ENCODE measurements at regions not wholly inside any gene's neighbourhood (a gene's known extent, or its start where the extent isn't known, plus 50 kb on each side); places are given as distances from the start of the nearest gene placed in this dataset.

GRCh38 chr7:17159500-17160037, 138.9 kb upstream of the AHR start:
- WGBS, 5 donors = 60 to 71% (median 70%) methylated on average over 2 of the region's 2 CpGs
- Histone ChIP-seq H3K27me3 (replicated peaks in 1 of 7) (no peaks in the 10 kb centered on the region), H3K9me3 (no peaks in the 10 kb centered on the region), H3K36me3 (no peaks in the 10 kb centered on the region), H3K4me3 (no peak overlapping the region), H3K4me1 (no peaks in the 10 kb centered on the region), H3K27ac (no peak overlapping the region)
- TF ChIP-seq POLR2AphosphoS5 (IDR thresholded peaks at IDR 0.05) = no peak
- TF ChIP-seq POLR2A (IDR thresholded peaks at IDR 0.05) = no peak
- TF ChIP-seq, protein P1, sequence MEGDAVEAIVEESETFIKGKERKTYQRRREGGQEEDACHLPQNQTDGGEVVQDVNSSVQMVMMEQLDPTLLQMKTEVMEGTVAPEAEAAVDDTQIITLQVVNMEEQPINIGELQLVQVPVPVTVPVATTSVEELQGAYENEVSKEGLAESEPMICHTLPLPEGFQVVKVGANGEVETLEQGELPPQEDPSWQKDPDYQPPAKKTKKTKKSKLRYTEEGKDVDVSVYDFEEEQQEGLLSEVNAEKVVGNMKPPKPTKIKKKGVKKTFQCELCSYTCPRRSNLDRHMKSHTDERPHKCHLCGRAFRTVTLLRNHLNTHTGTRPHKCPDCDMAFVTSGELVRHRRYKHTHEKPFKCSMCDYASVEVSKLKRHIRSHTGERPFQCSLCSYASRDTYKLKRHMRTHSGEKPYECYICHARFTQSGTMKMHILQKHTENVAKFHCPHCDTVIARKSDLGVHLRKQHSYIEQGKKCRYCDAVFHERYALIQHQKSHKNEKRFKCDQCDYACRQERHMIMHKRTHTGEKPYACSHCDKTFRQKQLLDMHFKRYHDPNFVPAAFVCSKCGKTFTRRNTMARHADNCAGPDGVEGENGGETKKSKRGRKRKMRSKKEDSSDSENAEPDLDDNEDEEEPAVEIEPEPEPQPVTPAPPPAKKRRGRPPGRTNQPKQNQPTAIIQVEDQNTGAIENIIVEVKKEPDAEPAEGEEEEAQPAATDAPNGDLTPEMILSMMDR (IDR thresholded peaks at IDR 0.05 in 8 of 11, conservative IDR thresholded peaks at IDR 0.05 in 3 of 11) = no peak
- DNase-seq = no peak
- intact Hi-C loops (cut with DNase I; ENCODE audit: low total_unique reads) = no loop called here

DNA sequence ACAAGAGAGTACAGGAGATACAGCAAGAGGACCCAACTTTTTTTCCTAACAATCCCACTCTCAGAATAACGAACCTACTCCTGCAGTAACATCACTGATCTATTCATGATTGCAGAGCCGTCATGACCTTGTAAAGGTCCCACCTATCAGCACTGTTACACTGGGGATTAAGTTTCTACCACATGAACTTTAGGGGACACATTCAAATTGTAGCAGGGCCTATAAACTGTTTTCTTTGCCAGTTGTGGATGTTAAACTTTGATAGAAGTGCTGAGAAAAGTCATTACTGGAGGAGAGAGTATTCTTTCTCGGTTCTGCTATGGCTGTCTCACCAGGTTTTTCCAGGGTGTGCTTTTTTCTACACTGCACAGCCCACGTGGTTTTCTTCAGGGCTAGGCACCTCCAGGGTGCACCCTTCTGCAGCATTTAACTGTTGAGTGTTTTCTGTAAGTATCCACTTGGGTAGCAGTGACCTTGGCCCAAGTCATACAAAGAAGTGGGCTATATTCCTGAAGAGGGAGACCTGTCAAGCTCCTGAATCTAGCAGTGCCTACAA, 131.6 kb upstream of the AHR start:
- Histone ChIP-seq H3K9me3 (no peaks in the 10 kb centered on the region), H3K4me3 (no peak overlapping the region), H3K27ac (no peak overlapping the region), H3K27me3 (replicated peaks in 1 of 7) (no peaks in the 10 kb centered on the region), H3K4me1 (no peaks in the 10 kb centered on the region), H3K36me3 (no peaks in the 10 kb centered on the region)
- 62 to 72% (median 67%) methylated on average over 4 of the region's 4 CpGs for WGBS, 5 donors
- TF ChIP-seq POLR2AphosphoS5 (IDR thresholded peaks at IDR 0.05) (no peak), POLR2A (IDR thresholded peaks at IDR 0.05) (no peak)
- TF ChIP-seq, protein P1 (IDR thresholded peaks at IDR 0.05 in 8 of 11, conservative IDR thresholded peaks at IDR 0.05 in 3 of 11) = no peak
- intact Hi-C loops (cut with DNase I; ENCODE audit: low total_unique reads) = no loop called here
- no peak for DNase-seq

DNA sequence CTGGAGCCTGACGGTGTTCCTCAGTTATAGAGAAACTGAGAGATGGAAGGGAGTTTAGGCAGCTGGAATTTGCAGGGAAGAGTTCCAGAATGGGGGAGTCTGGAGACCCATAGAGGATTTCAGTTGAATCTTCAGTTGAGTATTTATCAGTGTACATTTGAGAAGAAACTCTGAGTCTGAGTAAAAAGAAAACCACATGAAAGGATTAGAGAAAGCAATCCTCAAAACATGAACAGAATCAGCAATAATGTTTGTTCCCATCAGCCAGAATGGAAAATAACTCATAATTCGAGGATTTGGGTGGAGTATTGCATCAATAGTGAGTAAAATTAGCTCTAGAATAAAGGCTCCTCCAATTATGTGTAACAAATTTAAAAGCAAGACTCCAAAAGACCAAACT, 130.0 kb upstream of the AHR start:
- no peak for DNase-seq
- no peaks in the 10 kb centered on the region for H3K36me3 ChIP-seq
- H3K4me1 ChIP-seq = no peaks in the 10 kb centered on the region
- TF ChIP-seq POLR2A (IDR thresholded peaks at IDR 0.05) = no peak
- TF ChIP-seq POLR2AphosphoS5 (IDR thresholded peaks at IDR 0.05) = no peak
- TF ChIP-seq, protein P1 (IDR thresholded peaks at IDR 0.05 in 8 of 11, conservative IDR thresholded peaks at IDR 0.05 in 3 of 11) = no peak
- H3K27me3 ChIP-seq (replicated peaks in 1 of 7) = no peaks in the 10 kb centered on the region
- H3K27ac ChIP-seq = no peak overlapping the region
- peaks cover 0 to 8% (median 0%) of the 10 kb centered on the region in 8 donors for H3K9me3 ChIP-seq
- intact Hi-C loops (cut with DNase I; ENCODE audit: low total_unique reads) = no loop called here
- no peak overlapping the region for H3K4me3 ChIP-seq
- WGBS, 5 donors = 52 to 76% (median 63%) methylated on average over 2 of the region's 2 CpGs

DNA sequence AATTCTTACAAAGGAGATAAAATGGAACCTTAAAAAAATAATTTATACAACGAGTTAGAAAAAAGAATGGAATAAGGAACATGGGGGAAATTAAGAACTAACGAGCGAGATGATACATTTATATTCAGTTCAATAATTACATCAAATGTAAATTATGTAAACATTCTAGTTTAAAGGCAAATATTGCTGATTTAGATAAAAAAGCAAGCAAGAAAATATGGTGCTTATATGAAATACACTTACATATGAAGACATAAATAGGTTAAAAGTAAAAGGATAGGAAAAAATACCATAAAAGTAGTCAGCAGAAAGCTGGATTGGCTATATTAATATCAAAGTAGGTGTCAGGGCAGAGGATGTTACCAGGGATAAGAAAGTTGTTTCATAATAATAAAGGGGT, 127.0 kb upstream of the AHR start:
- 95 to 98% (median 96%) methylated on average over 3 of the region's 3 CpGs for WGBS, 5 donors
- TF ChIP-seq POLR2A (IDR thresholded peaks at IDR 0.05) (no peak), POLR2AphosphoS5 (IDR thresholded peaks at IDR 0.05) (no peak)
- TF ChIP-seq, protein P1 (IDR thresholded peaks at IDR 0.05 in 8 of 11, conservative IDR thresholded peaks at IDR 0.05 in 3 of 11) = no peak
- no peak overlapping the region for H3K4me3 ChIP-seq
- no peaks in the 10 kb centered on the region for H3K4me1 ChIP-seq
- no peak for DNase-seq
- intact Hi-C loops (cut with DNase I; ENCODE audit: low total_unique reads) = no loop called here
- H3K27ac ChIP-seq = no peak overlapping the region
- H3K27me3 ChIP-seq (replicated peaks in 1 of 7) = no peaks in the 10 kb centered on the region
- H3K9me3 ChIP-seq = peaks cover 0 to 8% (median 0%) of the 10 kb centered on the region in 8 donors
- no peaks in the 10 kb centered on the region for H3K36me3 ChIP-seq

All from spleen (tissue), 11 donors.